HUDEP-2 (cell line): ENCODE measurements at regions not wholly inside any gene's neighbourhood (a gene's known extent, or its start where the extent isn't known, plus 50 kb on each side); places are given as distances from the start of the nearest gene placed in this dataset.

Experiments used
- DNase-seq, 76 experiments: peaks; one replicate each; lab custom pipeline; 2025; ENCODE audit not compliant: unreplicated experiment in 76 of 76; lab: John Stamatoyannopoulos, UW

- DNase-seq: no peak
Measured at GRCh38 chr7:51757960-51758359, 441.4 kb upstream of the COBL start.

- no peak for DNase-seq
Measured at GRCh38 chr7:51732951-51733350, 416.3 kb upstream of the COBL start.

GRCh38 chr7:51732116-51732515, 415.5 kb upstream of the COBL start:
- no peak for DNase-seq

GRCh38 chr7:51731075-51731474, 414.5 kb upstream of the COBL start:
- DNase-seq: no peak

GRCh38 chr7:51727441-51727840, 410.8 kb upstream of the COBL start:
- DNase-seq: no peak

GRCh38 chr7:51706851-51707250, 390.2 kb upstream of the COBL start:
- DNase-seq: no peak

- no peak for DNase-seq
Measured at GRCh38 chr7:51705701-51706100, 389.1 kb upstream of the COBL start.

- no peak for DNase-seq
Measured at GRCh38 chr7:51702673-51703072, 386.1 kb upstream of the COBL start.

- DNase-seq: no peak
Measured at GRCh38 chr7:51701935-51702334, 385.3 kb upstream of the COBL start.

GRCh38 chr7:51700593-51701215, 384.1 kb upstream of the COBL start:
- no peak for DNase-seq

GRCh38 chr7:51693258-51693657, 376.6 kb upstream of the COBL start:
- no peak for DNase-seq

- DNase-seq: no peak
Measured at GRCh38 chr7:51689547-51689946, 372.9 kb upstream of the COBL start.

GRCh38 chr7:51685794-51686193, 369.2 kb upstream of the COBL start:
- DNase-seq: no peak

- no peak for DNase-seq
Measured at GRCh38 chr7:51680594-51681399, 364.2 kb upstream of the COBL start.

GRCh38 chr7:51679358-51679757, 362.7 kb upstream of the COBL start:
- DNase-seq: no peak

- no peak for DNase-seq
Measured at GRCh38 chr7:51666751-51667150, 350.1 kb upstream of the COBL start.

- no peak for DNase-seq
Measured at GRCh38 chr7:51666266-51666665, 349.7 kb upstream of the COBL start.

- DNase-seq: no peak
Measured at GRCh38 chr7:51665045-51665780, 348.6 kb upstream of the COBL start.

- DNase-seq: no peak
Measured at GRCh38 chr7:51660516-51660915, 343.9 kb upstream of the COBL start.

- no peak for DNase-seq
Measured at GRCh38 chr7:51658684-51659083, 342.1 kb upstream of the COBL start.

GRCh38 chr7:51647931-51648351, 331.3 kb upstream of the COBL start:
- DNase-seq: no peak

GRCh38 chr7:51647486-51647885, 330.9 kb upstream of the COBL start:
- DNase-seq: no peak
